SK-N-SH (cell line): ENCODE measurements at regions not wholly inside any gene's neighbourhood (a gene's known extent, or its start where the extent isn't known, plus 50 kb on each side); places are given as distances from the start of the nearest gene placed in this dataset.

Source experiments
- CTCF ChIP-seq: fragments of 200-600 bp; sonication (generic); IDR thresholded peaks from 2 replicates; pipeline ENCODE4 v1.6.1; 2017; ENCODE audit warnings: antibody characterized with exemption, mild to moderate bottlenecking, moderate library complexity
- EP300 ChIP-seq, 2 experiments: IDR thresholded peaks; 2 replicates each; pipeline versions ENCODE4 v1.4.0 to v1.6.1; 2012; ENCODE audit warnings: borderline replicate concordance in 1 of 2, low read depth in 1 of 2, low read length in 1 of 2
- EZH2phosphoT487 ChIP-seq: fragments of 200-600 bp; sonication (generic); IDR thresholded peaks from 2 replicates; pipeline ENCODE4 v1.6.1; 2017; ENCODE audit warnings: low read depth, mixed run types, mild to moderate bottlenecking, antibody characterized with exemption, moderate library complexity, borderline replicate concordance
- GABPA ChIP-seq: IDR thresholded peaks from 2 replicates; pipeline ENCODE4 v1.4.0; 2012; ENCODE audit warnings: low read depth, mild to moderate bottlenecking
- MXI1 ChIP-seq: IDR thresholded peaks from 2 replicates; pipeline ENCODE4 v1.6.1; 2012; ENCODE audit warnings: mild to moderate bottlenecking, low read depth, low read length, improper control_type of control experiment
- POLR2AphosphoS5 ChIP-seq: IDR thresholded peaks from 2 replicates; pipeline ENCODE4 v1.6.1; 2012; ENCODE audit warnings: low read depth, low read length
- RAD21 ChIP-seq: IDR thresholded peaks from 2 replicates; pipeline ENCODE4 v1.6.1; 2012; ENCODE audit warnings: mild to moderate bottlenecking, low read length
- RCOR1 ChIP-seq: fragments of 150-350 bp; IDR thresholded peaks from 2 replicates; pipeline ENCODE4 v1.6.1; 2017; ENCODE audit warnings: antibody characterized with exemption, low read length
- SMC3 ChIP-seq: IDR thresholded peaks from 2 replicates; pipeline ENCODE4 v1.6.1; 2012; ENCODE audit warnings: low read depth, low read length, improper control_type of control experiment
- TAF1 ChIP-seq: IDR thresholded peaks from 2 replicates; pipeline ENCODE4 v1.6.1; 2012; ENCODE audit warnings: low read depth, mild to moderate bottlenecking, low read length, moderate library complexity, borderline replicate concordance
- TF ChIP-seq, protein P1 (sequence below): IDR thresholded peaks from 2 replicates; pipeline ENCODE4 v1.6.1; 2012; ENCODE audit warnings: mild to moderate bottlenecking, low read depth, low read length, moderate library complexity
- TF ChIP-seq, protein P2 (sequence below): fragments of 150-350 bp; IDR thresholded peaks from 2 replicates; pipeline ENCODE4 v1.6.1; 2017; ENCODE audit warnings: antibody characterized with exemption, low read length, low read depth, borderline replicate concordance
- TF ChIP-seq, protein P3 (sequence below): IDR thresholded peaks from 2 replicates; pipeline ENCODE4 v1.4.0; 2012; ENCODE audit warnings: low read depth

DNA sequence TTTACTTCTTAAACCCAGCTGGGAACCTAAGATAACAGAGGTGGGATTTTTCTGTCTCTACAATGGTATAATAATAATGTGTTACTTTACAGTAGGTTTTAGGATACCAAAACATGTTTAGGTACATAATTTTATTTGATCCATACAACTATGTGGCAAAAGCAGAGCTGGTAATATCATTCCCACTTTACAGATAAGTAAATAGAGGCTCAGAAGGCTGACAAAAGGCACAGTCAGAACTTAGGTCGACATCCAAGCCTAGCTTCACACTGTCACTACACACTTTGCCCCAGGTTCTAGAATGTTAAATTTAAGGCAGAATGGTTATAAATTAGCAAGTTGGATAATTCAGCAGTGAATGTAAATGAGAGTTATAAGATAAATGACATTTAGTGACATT lies 189.6 kb upstream of the PARD3B start:
- TF ChIP-seq CTCF, result no peak
- TF ChIP-seq SMC3, result no peak
- no peak for TF ChIP-seq EZH2phosphoT487
- TF ChIP-seq, protein P1, sequence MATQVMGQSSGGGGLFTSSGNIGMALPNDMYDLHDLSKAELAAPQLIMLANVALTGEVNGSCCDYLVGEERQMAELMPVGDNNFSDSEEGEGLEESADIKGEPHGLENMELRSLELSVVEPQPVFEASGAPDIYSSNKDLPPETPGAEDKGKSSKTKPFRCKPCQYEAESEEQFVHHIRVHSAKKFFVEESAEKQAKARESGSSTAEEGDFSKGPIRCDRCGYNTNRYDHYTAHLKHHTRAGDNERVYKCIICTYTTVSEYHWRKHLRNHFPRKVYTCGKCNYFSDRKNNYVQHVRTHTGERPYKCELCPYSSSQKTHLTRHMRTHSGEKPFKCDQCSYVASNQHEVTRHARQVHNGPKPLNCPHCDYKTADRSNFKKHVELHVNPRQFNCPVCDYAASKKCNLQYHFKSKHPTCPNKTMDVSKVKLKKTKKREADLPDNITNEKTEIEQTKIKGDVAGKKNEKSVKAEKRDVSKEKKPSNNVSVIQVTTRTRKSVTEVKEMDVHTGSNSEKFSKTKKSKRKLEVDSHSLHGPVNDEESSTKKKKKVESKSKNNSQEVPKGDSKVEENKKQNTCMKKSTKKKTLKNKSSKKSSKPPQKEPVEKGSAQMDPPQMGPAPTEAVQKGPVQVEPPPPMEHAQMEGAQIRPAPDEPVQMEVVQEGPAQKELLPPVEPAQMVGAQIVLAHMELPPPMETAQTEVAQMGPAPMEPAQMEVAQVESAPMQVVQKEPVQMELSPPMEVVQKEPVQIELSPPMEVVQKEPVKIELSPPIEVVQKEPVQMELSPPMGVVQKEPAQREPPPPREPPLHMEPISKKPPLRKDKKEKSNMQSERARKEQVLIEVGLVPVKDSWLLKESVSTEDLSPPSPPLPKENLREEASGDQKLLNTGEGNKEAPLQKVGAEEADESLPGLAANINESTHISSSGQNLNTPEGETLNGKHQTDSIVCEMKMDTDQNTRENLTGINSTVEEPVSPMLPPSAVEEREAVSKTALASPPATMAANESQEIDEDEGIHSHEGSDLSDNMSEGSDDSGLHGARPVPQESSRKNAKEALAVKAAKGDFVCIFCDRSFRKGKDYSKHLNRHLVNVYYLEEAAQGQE, result no peak
- no peak for TF ChIP-seq EP300 (IDR thresholded peaks at IDR 0.05; ENCODE audit: borderline replicate concordance in 1 of 2, low read depth in 1 of 2, low read length in 1 of 2)
- TF ChIP-seq, protein P2, sequence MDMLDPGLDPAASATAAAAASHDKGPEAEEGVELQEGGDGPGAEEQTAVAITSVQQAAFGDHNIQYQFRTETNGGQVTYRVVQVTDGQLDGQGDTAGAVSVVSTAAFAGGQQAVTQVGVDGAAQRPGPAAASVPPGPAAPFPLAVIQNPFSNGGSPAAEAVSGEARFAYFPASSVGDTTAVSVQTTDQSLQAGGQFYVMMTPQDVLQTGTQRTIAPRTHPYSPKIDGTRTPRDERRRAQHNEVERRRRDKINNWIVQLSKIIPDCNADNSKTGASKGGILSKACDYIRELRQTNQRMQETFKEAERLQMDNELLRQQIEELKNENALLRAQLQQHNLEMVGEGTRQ, result no peak
- no peak for TF ChIP-seq MXI1
- no peak for TF ChIP-seq RCOR1
- TF ChIP-seq POLR2AphosphoS5, result no peak
- no peak for TF ChIP-seq GABPA
- TF ChIP-seq RAD21, result no peak
- TF ChIP-seq, protein P3, sequence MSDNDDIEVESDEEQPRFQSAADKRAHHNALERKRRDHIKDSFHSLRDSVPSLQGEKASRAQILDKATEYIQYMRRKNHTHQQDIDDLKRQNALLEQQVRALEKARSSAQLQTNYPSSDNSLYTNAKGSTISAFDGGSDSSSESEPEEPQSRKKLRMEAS, result no peak
- no peak for TF ChIP-seq TAF1
